ENCODE measurements at regions not wholly inside any gene's neighbourhood (a gene's known extent, or its start where the extent isn't known, plus 50 kb on each side); places are given as distances from the start of the nearest gene placed in this dataset.
"Not testable (repeated sequence)": the region's sequence is repeated elsewhere in the genome, so short reads cannot be mapped to it uniquely, and the experiment has no call there.

DNA sequence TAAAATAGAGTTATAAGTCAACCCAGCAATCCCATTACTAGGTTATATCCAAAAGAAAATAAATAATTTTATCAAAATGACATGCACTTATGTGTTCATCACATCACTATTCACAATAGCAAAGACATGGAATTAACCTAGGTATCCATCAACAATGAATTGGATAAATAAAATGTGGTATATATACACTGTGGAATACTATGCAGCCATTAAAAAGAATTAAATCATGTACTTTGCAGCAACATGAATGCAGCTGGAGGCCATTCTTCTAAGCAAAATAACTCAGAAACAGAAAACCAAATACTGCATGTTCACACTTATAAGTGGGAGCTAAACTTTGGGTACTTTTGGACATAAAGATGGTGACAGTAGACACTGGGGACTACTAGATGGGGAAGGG, 626.0 kb downstream of the ADCYAP1 start:
- DNase-seq (ENCODE audit: low read depth in 2 of 2, low spot score in 1 of 2) = no peak

DNA sequence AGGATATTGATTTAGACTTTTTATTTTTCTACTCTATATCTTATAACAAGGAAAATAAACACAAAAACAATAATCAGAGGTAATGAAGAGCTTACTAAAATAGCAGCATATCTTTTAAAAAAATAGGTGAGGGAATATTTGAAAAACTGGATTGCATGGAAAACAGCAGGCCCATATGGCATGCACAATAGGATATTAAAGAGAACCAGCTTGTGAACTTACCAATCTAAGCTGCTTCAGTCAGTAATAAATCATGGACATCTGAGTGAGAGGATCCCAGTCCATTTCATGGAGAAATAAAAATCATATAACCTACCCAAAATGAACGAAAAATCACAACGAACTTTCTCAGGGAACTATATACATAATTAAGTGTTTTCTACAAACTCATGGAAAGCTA, 634.6 kb downstream of the ADCYAP1 start:
- no peak for DNase-seq (ENCODE audit: low read depth in 2 of 2, low spot score in 1 of 2)

DNA sequence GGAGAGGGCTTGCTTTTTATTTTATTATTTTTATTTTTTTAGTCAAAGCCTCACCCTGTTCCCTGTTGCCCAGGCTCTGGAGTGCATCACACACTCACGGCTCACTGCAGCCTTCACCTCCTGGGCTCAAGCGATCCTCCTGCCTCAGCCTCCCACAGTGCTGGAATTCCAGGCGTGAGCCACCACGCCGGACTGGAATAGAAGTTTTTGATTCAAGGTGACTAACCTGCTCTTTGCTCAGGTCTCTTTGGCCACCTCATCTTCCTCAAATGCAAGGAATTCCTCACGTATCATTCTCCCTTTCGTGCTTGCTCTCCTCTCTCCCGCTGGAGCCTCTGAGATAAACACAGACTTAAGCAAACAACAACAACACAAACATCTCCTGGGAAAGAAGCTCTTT, 636.8 kb downstream of the ADCYAP1 start:
- DNase-seq (ENCODE audit: low read depth in 2 of 2, low spot score in 1 of 2) = no peak

DNA sequence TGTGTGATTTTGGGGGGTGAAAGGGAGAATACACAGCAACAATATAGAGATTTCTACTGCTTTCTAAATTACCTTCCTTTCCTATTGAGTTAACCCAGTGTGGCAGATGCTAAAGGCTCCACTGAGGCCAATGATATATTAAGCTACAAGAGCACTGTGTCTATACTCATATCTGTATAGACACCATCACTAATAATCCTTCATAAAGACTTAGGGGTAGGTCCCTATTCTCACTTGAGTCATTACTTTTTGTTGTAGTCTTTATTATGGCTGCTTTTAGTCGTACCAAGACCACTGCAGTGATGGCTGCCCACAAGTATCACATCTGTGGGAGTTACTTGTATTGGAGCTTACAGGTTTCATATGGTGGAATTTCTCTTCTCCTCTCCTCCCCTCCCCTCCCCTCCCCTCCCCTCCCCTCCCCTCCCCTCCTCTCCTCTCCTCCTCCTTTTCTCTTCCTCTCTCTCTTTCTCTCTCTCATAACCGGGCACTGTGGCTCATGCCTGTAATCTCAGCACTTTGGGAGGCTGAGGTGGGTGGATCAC, 637.6 kb downstream of the ADCYAP1 start:
- DNase-seq (ENCODE audit: low read depth in 2 of 2, low spot score in 1 of 2) = no peak

DNA sequence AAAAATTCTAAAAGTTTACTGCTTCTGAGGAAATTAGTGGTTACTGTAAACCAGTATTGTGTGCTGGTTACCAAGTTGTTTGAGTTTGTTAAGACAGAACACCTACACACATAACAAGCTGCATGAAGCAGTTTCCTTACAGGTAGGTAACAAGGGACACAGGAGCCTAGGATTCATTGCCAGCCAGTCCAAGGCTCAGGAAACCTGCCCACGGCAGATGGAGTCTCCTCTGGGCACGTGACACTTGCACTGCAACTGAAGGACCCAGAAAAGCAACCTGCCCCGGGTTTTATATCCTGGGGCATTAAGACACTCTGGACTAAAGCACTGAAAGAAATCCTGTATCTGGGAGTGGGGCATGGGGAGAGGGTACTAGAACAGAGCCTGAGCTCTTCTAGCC, 639.3 kb downstream of the ADCYAP1 start:
- no peak for DNase-seq (ENCODE audit: low read depth in 2 of 2, low spot score in 1 of 2)

DNA sequence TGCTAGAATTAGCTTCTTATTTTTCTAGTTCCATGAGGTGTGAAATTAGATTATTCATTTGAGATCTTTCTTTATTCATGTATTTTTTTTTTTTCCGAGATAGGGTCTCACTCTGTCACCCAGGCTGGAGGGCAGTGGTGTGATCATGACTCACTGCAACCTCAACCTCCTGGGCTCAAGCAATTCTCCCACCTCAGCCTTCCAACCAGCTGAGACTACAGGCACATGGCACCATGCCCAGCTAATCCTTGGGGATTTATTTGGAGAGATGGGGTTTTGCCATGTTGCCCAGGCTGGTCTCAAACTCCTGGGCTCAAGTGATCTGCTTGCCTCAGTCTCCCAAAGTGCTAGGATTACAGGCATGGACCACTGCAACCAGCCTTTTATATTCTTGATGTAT, 653.0 kb downstream of the ADCYAP1 start:
- DNase-seq (ENCODE audit: low read depth in 2 of 2, low spot score in 1 of 2) = not testable (repeated sequence)

DNA sequence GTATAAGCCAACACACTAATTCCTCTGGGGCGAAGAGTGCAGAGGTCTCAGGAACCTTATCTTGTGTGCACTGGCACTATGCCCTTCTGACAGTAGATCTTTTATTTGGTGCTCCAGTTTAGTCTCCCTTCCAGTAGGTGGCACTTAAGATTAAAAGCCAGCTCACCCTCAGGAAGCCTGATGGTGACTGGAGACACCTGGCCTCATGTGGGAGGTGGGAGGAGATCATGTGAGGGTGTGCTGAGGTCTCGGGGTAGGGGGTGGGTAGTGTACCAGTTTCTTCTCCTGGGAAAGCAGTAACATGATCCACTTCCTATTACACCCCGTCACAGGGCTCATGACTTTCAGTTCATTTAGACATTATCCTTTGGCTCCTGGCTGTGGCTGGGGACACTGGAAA, 654.9 kb downstream of the ADCYAP1 start:
- DNase-seq (ENCODE audit: low read depth in 2 of 2, low spot score in 1 of 2) = no peak

DNA sequence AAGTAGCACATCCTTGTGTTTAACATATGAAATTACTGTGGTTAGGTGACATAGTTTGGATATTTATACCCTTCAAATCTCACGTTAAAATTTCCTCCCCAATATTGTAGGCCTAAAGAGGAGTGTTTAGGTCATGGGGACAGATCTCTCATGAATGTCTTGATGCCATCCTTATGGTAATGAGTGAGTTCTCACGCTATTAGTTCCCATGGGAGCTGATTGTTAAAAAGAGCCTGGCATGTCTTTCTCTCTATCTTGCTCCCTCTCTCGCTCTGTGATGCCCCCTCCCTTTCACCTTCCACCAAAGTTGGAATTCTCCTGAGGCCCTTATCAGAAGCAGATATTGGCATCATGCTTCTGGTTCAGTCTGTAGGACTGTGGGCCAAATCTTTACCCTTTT, 660.1 kb downstream of the ADCYAP1 start:
- DNase-seq (ENCODE audit: low read depth in 2 of 2, low spot score in 1 of 2) = no peak

DNA sequence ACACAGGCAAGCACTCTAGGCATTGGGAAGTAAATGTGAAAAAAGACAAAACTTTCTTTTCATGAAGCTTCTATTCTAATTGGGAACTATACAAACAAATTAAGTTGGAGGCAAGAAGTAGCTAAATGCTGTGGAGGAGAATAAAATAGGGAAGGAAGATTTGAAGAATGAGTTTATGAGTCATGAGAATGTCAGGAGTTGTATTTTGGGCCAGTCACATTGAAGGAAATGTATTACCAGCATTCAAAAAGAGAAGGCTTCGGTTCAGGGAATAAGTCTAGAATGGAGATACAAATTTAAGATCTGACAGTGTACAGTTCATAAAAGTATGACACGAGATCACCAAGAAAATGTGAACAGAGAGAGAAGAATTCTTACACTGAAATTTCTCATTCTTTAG, 666.5 kb downstream of the ADCYAP1 start:
- no peak for DNase-seq (ENCODE audit: low read depth in 2 of 2, low spot score in 1 of 2)

DNA sequence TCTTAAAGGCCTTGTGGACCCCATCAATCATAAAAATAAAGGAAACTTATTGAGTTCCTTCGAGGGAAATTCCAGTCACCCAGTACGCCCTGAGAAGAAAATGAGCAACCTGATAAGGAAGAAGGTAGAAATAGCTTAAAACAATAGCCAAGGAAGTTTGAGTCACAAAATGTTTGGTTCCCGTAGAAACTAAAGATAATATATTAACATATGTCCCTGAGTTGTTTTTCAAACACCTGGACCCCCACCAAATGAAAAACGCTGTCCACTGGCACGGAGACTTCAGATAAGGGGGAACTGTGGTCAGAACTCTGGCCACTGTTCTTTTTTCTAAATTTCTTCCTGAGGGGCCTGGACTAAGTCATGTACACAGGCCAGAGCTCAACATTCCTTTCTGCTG, 669.1 kb downstream of the ADCYAP1 start:
- DNase-seq (ENCODE audit: low read depth in 2 of 2, low spot score in 1 of 2) = no peak

DNA sequence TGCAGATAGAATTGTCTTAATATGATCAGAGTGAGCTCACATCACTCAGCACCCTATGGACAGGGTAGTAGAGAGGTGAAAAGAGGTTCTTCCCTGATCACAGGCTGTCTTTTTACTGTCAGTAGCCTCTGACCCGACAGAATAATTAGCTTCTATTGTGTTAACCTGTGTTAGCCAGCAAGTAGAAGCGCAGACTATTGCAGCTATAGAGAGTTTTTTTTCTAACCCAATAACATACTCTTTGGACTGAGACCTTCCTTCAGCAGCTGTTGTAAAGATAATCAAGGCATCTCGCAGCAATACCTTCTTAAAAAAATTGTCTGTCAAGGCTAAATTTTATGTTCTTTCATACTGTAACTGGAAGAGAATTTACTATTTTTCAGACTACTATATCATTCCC, 670.4 kb downstream of the ADCYAP1 start:
- no peak for DNase-seq (ENCODE audit: low read depth in 2 of 2, low spot score in 1 of 2)

DNA sequence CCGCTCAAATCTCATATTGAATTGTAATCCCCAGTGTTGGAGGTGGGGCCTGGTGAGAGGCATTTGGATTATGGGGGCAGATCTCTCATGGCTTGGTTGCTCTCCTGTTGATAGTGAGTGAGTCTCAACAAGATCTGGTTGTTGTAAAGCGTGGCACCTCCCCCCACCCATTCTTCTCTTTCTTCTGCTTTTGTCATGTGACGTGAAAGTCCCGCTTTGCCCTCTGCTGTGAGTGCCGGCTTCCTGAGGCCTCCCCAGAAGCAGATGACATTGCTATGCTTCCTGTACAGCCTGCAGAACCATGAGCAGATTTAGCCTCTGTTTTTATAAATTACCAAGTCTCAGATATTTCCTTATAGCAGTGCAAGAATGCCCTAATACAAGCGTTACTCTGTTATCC, 673.8 kb downstream of the ADCYAP1 start:
- no peak for DNase-seq (ENCODE audit: low read depth in 2 of 2, low spot score in 1 of 2)

DNA sequence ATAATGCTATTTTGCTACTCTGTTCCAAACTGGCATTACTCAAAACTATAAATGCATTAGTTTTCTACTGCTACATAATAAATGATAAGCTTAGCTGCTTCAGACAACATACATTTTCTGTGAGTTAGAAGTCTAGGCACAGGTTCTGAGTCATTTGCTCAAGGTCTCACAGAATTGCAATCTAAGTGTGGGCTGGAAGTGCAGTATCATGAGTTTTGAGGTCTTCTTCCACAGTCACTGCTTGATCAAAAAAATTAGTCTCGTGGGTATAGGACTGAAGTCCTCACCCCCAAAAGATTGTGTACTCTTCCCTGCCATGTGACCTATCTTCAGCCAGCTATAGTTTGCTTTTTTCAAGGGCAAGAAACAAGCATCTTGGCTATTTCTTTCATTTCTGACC, 676.9 kb downstream of the ADCYAP1 start:
- no peak for DNase-seq (ENCODE audit: low read depth in 2 of 2, low spot score in 1 of 2)

DNA sequence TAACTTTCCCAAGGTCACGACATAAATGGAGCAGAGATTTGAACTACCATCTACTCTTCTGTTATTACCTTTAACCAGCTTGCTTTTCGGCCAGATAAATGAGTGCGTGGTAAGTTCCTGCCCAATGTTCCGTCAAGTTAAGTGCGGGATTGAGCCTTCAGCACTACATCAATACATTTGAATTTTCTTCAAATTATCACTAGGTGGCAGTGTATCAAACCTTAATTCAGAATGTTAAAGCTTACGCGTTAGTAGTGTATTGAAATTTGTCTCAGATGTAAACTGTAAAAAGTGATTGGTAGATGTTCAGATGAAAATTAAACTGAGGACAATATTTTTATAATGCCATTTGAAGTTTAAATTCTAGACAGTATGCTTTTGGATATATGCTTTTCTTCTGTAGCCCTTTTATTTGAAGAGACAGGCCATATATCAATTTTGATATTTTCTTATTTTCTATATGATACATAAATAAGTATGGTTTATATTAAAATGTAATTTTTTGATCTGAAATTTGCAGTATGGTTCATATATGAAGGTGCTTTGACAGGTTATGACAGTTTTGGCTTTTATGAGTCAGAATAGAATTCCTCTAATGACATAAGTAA, 681.3 kb downstream of the ADCYAP1 start:
- DNase-seq (ENCODE audit: low read depth in 2 of 2, low spot score in 1 of 2) = no peak

DNA sequence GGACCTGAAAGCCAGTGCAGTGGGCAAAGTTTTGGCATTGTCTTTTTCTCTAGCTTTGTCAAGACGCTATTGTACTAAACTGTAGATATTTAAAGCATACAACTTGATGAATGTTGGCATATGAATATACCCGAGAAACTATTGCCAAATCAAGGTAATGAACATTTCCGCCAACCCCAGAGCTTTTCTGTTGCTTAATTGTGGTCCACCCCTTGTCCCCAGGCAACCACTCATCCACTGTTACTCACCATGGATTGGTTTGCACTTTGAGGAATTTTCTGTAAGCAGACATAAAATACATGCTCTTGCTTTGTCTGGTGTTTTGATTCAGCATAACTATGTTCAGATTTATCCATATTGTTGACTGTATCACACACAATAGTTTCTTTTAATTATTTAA, 688.4 kb downstream of the ADCYAP1 start:
- no peak for DNase-seq (ENCODE audit: low read depth in 2 of 2, low spot score in 1 of 2)

DNA sequence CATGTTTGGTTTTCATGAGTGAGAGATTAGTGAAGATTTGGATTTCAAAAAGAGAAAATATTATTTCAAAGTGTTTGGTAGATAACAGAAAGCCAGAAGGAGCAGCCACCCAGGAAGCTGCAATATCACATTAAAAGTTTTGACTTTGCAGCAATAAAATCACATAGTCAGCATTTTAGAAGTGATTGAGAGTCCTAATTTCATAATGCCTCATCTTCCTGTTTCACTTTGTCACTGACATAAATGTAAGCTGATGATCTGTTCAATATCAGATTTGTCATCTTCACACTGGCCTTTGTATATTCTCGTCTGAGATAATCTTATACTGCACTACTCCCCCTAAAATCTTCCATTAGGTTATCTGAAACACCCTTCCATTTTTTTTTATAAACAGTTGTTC, 690.5 kb downstream of the ADCYAP1 start:
- DNase-seq (ENCODE audit: low read depth in 2 of 2, low spot score in 1 of 2) = no peak

DNA sequence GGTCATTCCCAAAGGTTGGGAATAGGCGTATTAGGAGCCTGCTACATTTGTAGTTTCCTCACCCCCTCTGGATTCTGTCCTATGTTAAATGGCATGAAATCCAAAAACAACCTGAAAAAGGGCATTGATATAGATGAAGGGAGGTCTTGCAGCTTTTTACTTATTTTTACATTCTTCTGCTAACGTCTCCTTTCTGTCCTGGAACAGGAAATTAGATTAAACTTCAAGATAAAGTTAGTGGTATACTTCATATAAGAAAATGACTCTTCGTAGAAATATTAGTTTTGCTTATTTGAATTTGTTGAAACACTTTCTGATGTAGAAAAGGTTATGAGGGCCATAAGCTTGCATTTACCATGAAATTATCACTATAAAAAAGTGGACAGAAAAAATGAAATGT, 694.5 kb downstream of the ADCYAP1 start:
- DNase-seq (ENCODE audit: low read depth in 2 of 2, low spot score in 1 of 2) = no peak

DNA sequence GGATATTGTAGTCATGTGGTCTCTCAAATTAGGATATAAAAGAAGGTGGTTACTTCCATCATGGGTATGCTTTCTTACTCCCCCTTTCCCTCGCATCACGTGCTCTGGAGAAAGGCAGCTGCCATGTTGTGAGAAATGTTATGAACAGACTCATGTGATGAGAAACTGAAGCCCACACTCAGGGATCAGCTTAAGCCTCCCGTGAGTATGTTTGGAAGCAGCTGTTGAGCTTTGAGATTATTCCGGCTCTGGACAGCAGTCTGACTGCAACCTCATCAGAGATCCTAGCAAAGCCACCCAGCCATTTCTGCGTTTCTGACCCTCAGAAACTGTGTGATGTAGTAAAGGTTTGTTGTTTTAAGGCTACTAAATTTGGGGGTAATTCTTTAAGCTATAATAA, 700.1 kb downstream of the ADCYAP1 start:
- DNase-seq (ENCODE audit: low read depth in 2 of 2, low spot score in 1 of 2) = no peak

DNA sequence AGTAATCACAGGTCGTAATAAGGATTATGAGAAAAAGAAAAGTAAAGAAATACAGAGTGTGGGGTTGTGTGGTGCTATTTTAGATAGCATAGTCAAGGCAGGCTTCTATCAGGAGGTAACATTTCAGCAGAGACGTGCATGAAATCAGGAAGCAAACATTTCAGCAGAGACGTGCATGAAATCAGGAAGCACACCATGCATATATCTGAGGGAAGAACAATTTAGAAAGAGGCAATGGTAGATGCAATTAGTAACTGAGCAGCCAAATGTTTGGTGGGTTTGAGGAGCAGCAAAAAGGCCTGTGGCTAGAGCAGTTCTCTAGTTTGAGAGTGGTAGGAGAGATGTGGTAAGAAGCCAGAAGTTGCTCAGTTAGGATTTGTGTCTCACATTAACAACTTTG, 713.7 kb downstream of the ADCYAP1 start:
- DNase-seq (ENCODE audit: low read depth in 2 of 2, low spot score in 1 of 2) = no peak

DNA sequence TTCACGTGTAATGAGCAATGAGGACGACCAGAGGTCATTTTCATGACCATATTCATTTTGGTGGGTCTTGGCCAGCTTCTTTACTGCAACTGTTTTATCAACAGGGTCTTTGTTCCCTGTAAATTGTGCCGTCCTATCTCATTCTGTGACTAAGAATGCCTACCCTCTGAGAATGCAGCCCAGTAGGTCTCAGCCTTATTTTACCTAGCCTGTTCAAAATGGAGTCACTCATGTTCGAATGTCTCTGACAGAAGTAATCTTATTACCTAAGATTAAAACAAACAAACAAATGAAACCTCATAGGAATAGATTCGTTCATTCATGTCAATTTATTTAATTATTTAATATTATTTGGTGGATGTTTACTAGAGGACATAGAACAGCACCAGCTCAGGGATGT, 714.8 kb downstream of the ADCYAP1 start:
- no peak for DNase-seq (ENCODE audit: low read depth in 2 of 2, low spot score in 1 of 2)

DNA sequence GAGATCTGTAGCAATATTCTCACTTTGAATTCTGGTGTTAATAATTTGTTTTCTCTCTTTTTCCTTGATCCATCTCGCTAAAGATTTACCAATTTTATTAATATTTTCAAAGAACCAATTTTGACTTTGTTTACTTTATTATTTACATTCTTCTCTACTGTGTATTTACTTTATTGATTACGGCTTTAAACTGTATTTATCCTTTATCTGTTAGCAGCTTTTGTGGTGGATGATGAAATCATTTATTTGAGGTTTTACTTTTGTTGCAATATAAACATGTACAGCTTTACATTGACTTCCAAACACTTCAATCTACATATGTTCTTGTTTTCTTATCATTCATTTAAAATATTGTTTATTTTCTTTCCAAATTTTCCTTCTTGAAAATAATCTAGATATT, 719.9 kb downstream of the ADCYAP1 start:
- DNase-seq (ENCODE audit: low read depth in 2 of 2, low spot score in 1 of 2) = no peak

DNA sequence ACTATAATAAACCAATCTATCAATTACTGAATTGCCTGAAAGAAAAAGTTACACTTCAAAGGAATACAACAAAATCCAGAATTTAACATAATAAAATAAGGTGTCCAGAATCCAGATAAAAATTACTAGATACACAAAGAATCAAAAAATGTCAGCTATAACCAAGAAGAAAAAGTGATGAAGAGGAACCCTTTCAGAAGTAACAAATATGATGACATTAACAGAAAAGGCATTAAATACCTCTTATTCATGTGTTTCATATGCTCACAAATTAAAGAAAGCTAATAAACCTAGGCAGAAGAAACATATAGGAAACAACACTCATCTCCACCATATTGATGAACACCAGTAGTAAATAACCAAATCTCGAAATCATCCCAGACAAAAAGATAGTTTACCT, 722.8 kb downstream of the ADCYAP1 start:
- no peak for DNase-seq (ENCODE audit: low read depth in 2 of 2, low spot score in 1 of 2)

DNA sequence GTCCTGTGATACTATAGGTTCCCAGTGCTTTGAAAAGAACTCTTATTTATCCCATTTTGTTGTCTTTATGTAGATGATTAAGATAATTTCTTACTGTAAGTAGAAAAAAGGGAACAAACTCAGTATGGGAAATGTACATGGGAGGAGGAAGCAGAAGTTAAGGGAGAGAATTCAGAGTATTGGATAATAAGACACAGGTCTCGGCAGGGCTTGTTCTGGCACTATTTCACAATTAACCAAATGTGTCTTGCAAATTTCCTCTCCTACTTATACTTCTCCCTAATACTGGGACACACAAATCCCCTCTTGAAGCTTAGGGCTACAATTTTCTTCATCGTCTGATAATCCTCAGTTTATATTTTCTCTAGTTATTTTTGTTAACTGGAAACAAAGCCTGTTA, 744.0 kb downstream of the ADCYAP1 start:
- no peak for DNase-seq (ENCODE audit: low read depth in 2 of 2, low spot score in 1 of 2)

DNA sequence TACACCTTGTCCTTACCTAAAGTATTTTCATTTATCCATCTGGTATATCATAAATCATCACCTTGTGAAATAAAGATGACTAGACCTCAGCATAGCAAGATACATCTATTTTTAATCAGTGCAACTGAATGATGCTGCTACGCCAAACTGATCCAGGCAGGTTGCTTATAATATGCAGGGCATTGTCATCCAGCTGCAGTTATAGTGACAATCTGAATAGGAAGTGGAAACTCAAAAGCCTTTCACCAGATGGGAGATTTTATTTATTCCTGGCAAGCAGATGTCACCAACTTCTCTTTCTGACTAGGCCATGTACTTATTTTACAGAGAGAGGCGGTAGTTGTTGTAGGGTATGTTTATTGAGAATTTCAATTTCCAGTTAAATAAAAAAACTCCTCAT, 747.3 kb downstream of the ADCYAP1 start:
- DNase-seq (ENCODE audit: low read depth in 2 of 2, low spot score in 1 of 2) = no peak

Data from stimulated activated CD8-positive, alpha-beta memory T cell treated with anti-CD3 and anti-CD28 coated beads, Interleukin-4, amount 100 ng/mL, for 4 hours (primary cell).